GM10248 (cell line): ENCODE measurements at regions not wholly inside any gene's neighbourhood (a gene's known extent, or its start where the extent isn't known, plus 50 kb on each side); places are given as distances from the start of the nearest gene placed in this dataset.

Experiments used
- CTCF ChIA-PET: fragments of 300-600 bp; sonication (Branson Sonifier 250); formaldehyde crosslinking; extraction: SDS; loops from one replicate; lab custom pipeline; 2021; ENCODE audit warnings: antibody characterized with exemption; lab: Yijun Ruan, JAX
- POLR2A ChIA-PET: fragments of 350-650 bp; sonication (Branson Sonifier 250); formaldehyde crosslinking; extraction: SDS; loops from one replicate; lab custom pipeline; 2020; ENCODE audit warnings: antibody characterized with exemption; lab: Yijun Ruan, JAX
- DNase-seq: peaks from one replicate; pipeline ENCODE4 v3.0.0; 2012; ENCODE audit errors: extremely low spot score
- CTCF ChIP-seq: IDR thresholded peaks from 2 replicates; pipeline ENCODE4 v1.5.1; 2012; ENCODE audit warnings: mild to moderate bottlenecking, low read depth; ENCODE audit errors: extremely low read depth, missing control alignments, control extremely low read depth

- no peak for DNase-seq
- POLR2A ChIA-PET = no interaction called here
- TF ChIP-seq CTCF = no peak
- CTCF ChIA-PET = interaction anchor here (0.7 to 2.4 kb wide), 2 partner anchors 20 to 22 kb away, joined by 3 to 5 read pairs; no protein-coding TSS in a partner anchor
These were observed 109.4 kb upstream of the TBCA start for GRCh38 chr5:77885519-77885918.

- TF ChIP-seq CTCF = no peak
- CTCF ChIA-PET = interaction anchor here (1.0 to 1.7 kb wide), 2 partner anchors 19 to 25 kb away, joined by 3 to 4 read pairs; no protein-coding TSS in a partner anchor
- no peak for DNase-seq
- POLR2A ChIA-PET = no interaction called here
These were observed 106.6 kb upstream of the TBCA start for GRCh38 chr5:77882670-77883257.

- TF ChIP-seq CTCF = no peak
- ChIA-PET CTCF (interaction anchor here (1.0 to 1.5 kb wide), 2 partner anchors 20 to 26 kb away, joined by 3 read pairs; no protein-coding TSS in a partner anchor), POLR2A (no interaction called here)
- no peak for DNase-seq
These were observed 105.4 kb upstream of the TBCA start for GRCh38 chr5:77881528-77881927.

- ChIA-PET POLR2A (no interaction called here), CTCF (interaction anchor here (1.0 to 2.2 kb wide), 3 partner anchors 9 to 32 kb away, joined by 3 to 8 read pairs (median 4); no protein-coding TSS in a partner anchor)
- TF ChIP-seq CTCF = no peak
- DNase-seq = no peak
These were observed 101.6 kb upstream of the TBCA start for GRCh38 chr5:77877516-77878355.

GRCh38 chr5:77876862-77877502 is 100.8 kb upstream of the TBCA start:
- ChIA-PET POLR2A (no interaction called here), CTCF (interaction anchor here (1.0 kb wide), 1 partner anchor 8 kb away, joined by 4 read pairs; no protein-coding TSS in a partner anchor)
- DNase-seq = no peak
- no peak for TF ChIP-seq CTCF

- no peak for TF ChIP-seq CTCF
- no peak for DNase-seq
- CTCF ChIA-PET = interaction anchor here (1.0 to 1.7 kb wide), 2 partner anchors 8 to 13 kb away, joined by 3 to 4 read pairs; no protein-coding TSS in a partner anchor
- POLR2A ChIA-PET = no interaction called here
These were observed 100.2 kb upstream of the TBCA start for GRCh38 chr5:77876316-77876715.
